Mesothelial cell of epicardium (in vitro differentiated cells): ENCODE measurements at regions not wholly inside any gene's neighbourhood (a gene's known extent, or its start where the extent isn't known, plus 50 kb on each side); places are given as distances from the start of the nearest gene placed in this dataset.

Experiments
- DNase-seq, 2 experiments: peaks; one replicate each; pipeline ENCODE4 v3.0.0; 2021; ENCODE audit warnings: low spot score in 2 of 2; ENCODE audit not compliant: unreplicated experiment in 2 of 2
- H3K27ac Mint-ChIP-seq: 2 replicates; pipeline ENCODE4 v1.8.0; 2021; ENCODE audit warnings: mixed read lengths
- H3K27me3 Mint-ChIP-seq: 2 replicates; pipeline ENCODE4 v1.8.0; 2021; ENCODE audit warnings: low read depth, mixed read lengths
- H3K36me3 Mint-ChIP-seq: 2 replicates; pipeline ENCODE4 v1.8.0; 2021; ENCODE audit warnings: mixed read lengths
- H3K4me1 Mint-ChIP-seq: 2 replicates; pipeline ENCODE4 v1.8.0; 2021; ENCODE audit warnings: mixed read lengths
- H3K4me3 Mint-ChIP-seq: 2 replicates; pipeline ENCODE4 v1.8.0; 2021; ENCODE audit warnings: mild to moderate bottlenecking, moderate library complexity, mixed read lengths
- H3K9me3 Mint-ChIP-seq: 2 replicates; pipeline ENCODE4 v1.8.0; 2021; ENCODE audit warnings: mixed read lengths
- TF ChIP-seq, protein P1 (sequence below): fragments of 200-600 bp; sonication (generic); IDR thresholded peaks from one replicate; pipeline ENCODE4 v1.5.0; 2021; ENCODE audit warnings: antibody characterized with exemption; ENCODE audit not compliant: unreplicated experiment

DNA sequence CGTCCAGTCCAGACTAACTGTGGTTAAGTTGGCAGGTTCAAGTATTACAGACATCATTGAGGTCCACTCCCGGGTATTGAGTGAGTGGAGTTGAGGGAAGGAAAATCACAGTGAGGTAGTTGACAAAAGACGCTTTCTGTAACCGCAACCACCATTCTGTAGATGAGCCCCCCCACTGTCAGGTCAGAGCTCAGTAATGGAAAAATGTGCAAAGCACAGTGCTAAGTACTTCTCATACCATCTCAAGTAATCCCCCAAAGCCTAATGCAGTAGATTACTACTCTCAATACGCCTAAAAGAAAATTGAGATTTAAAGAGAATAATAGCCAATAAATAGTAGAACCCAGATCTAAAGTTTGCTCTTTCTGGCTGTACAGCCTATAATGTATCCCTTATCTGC, 522.8 kb downstream of the LMO4 start:
- Mint-ChIP-seq H3K4me1 (peaks cover 29% of the 10 kb centered on the region), H3K27ac (no peak overlapping the region), H3K9me3 (peaks cover 7% of the 10 kb centered on the region), H3K27me3 (no peaks in the 10 kb centered on the region), H3K4me3 (no peak overlapping the region), H3K36me3 (no peaks in the 10 kb centered on the region)
- TF ChIP-seq, protein P1, sequence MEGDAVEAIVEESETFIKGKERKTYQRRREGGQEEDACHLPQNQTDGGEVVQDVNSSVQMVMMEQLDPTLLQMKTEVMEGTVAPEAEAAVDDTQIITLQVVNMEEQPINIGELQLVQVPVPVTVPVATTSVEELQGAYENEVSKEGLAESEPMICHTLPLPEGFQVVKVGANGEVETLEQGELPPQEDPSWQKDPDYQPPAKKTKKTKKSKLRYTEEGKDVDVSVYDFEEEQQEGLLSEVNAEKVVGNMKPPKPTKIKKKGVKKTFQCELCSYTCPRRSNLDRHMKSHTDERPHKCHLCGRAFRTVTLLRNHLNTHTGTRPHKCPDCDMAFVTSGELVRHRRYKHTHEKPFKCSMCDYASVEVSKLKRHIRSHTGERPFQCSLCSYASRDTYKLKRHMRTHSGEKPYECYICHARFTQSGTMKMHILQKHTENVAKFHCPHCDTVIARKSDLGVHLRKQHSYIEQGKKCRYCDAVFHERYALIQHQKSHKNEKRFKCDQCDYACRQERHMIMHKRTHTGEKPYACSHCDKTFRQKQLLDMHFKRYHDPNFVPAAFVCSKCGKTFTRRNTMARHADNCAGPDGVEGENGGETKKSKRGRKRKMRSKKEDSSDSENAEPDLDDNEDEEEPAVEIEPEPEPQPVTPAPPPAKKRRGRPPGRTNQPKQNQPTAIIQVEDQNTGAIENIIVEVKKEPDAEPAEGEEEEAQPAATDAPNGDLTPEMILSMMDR, result no peak
- no peak for DNase-seq

GRCh38 chr1:87852410-87853161, 523.9 kb downstream of the LMO4 start:
- no peaks in the 10 kb centered on the region for H3K27me3 Mint-ChIP-seq
- no peak for DNase-seq
- peaks cover 7% of the 10 kb centered on the region for H3K9me3 Mint-ChIP-seq
- H3K4me3 Mint-ChIP-seq, result no peak overlapping the region
- TF ChIP-seq, protein P1, result no peak
- peaks cover 29% of the 10 kb centered on the region for H3K4me1 Mint-ChIP-seq
- H3K36me3 Mint-ChIP-seq, result no peaks in the 10 kb centered on the region
- H3K27ac Mint-ChIP-seq, result no peak overlapping the region

- Mint-ChIP-seq H3K4me3 (no peak overlapping the region), H3K27me3 (no peaks in the 10 kb centered on the region), H3K4me1 (peaks cover 27% of the 10 kb centered on the region), H3K9me3 (peaks cover 11% of the 10 kb centered on the region), H3K36me3 (no peaks in the 10 kb centered on the region), H3K27ac (no peak overlapping the region)
- TF ChIP-seq, protein P1, result no peak
- no peak for DNase-seq
These were observed 525.1 kb downstream of the LMO4 start for GRCh38 chr1:87853576-87854351.

- Mint-ChIP-seq H3K4me1 (peaks cover 3% of the 10 kb centered on the region), H3K27me3 (no peaks in the 10 kb centered on the region), H3K9me3 (peaks cover 27% of the 10 kb centered on the region), H3K36me3 (peaks cover 6% of the 10 kb centered on the region), H3K4me3 (no peak overlapping the region), H3K27ac (no peak overlapping the region)
- no peak for DNase-seq
- TF ChIP-seq, protein P1, result no peak
These were observed 534.6 kb downstream of the LMO4 start for GRCh38 chr1:87863317-87863716.

DNA sequence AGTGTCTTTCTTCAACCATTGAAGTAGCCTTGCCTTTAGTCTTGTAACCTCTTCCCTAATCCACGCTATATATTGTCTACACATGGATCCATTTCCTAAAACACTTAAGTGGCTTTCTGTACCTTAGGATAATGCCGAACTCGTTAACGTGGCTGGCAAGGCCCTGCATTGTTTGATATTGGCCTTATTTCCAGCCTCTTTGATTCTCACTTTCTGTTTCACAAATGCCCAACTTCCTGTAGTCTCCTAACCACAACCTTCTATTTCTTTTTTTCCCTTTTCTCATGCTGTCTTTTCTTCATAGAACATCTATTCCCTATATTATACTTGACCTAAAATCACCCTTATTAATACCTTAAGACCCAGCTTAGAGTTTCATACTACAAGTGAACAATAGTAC, 536.0 kb downstream of the LMO4 start:
- H3K4me3 Mint-ChIP-seq, result no peak overlapping the region
- TF ChIP-seq, protein P1, result no peak
- peaks cover 6% of the 10 kb centered on the region for H3K36me3 Mint-ChIP-seq
- H3K27me3 Mint-ChIP-seq, result no peaks in the 10 kb centered on the region
- peaks cover 3% of the 10 kb centered on the region for H3K4me1 Mint-ChIP-seq
- no peak for DNase-seq
- peaks cover 18% of the 10 kb centered on the region for H3K9me3 Mint-ChIP-seq
- no peak overlapping the region for H3K27ac Mint-ChIP-seq
